ENCODE measurements at regions not wholly inside any gene's neighbourhood (a gene's known extent, or its start where the extent isn't known, plus 50 kb on each side); places are given as distances from the start of the nearest gene placed in this dataset.

- Histone ChIP-seq H3K4me2 (ENCODE audit: low read length) (no peak overlapping the region), H3K27ac (ENCODE audit: low read depth, low read length) (no peak overlapping the region), H3K4me3 (replicated peaks in 1 of 2; ENCODE audit: low read depth in 1 of 2, low read length in 2 of 2) (no peak overlapping the region), H3K4me1 (ENCODE audit: control insufficient read depth in 1 of 2, insufficient read depth in 2 of 2, low read length in 2 of 2) (no peaks in the 10 kb centered on the region), H3K27me3 (ENCODE audit: insufficient read depth, low read length) (no peaks in the 10 kb centered on the region), H3K9me3 (ENCODE audit: control insufficient read depth in 1 of 2, insufficient read depth in 1 of 2, low read depth in 1 of 2, low read length in 2 of 2) (no peaks in the 10 kb centered on the region), H3K79me2 (ENCODE audit: insufficient read depth, low read length) (no peaks in the 10 kb centered on the region), H3K9ac (ENCODE audit: low read length) (no peak overlapping the region), H4K20me1 (ENCODE audit: insufficient read depth) (no peaks in the 10 kb centered on the region), H3K36me3 (ENCODE audit: control insufficient read depth in 1 of 2, insufficient read depth in 2 of 2, low read length in 2 of 2) (no peaks in the 10 kb centered on the region), H2AFZ (ENCODE audit: low read depth, low read length, poor library complexity, severe bottlenecking) (no peak overlapping the region), H3K9me2 (ENCODE audit: insufficient read depth) (no peaks in the 10 kb centered on the region)
- intact Hi-C loops (cut with micrococcal nuclease): no loop called here
- CTCF ChIA-PET: no interaction called here
- ATAC-seq (no peak), DNase-seq (ENCODE audit: low read depth, low spot score) (no peak)
- no TSS peak for BruUV-seq (replicated peaks)
- no peak for TF ChIP-seq TCF7L2 (IDR thresholded peaks at IDR 0.05; ENCODE audit: borderline replicate concordance, extremely low read depth, insufficient read depth, insufficient read length)
- POLR2A ChIA-PET: no interaction called here
- RAD21 ChIA-PET (ENCODE audit: low non-redundant PET in 1 of 2, low total read pairs in 2 of 2, uncharacterized antibody in 2 of 2, unreplicated experiment in 2 of 2): no interaction called here
Measured at GRCh38 chr2:7524195-7524594, 607.0 kb downstream of the RNF144A start.

- no peaks in the 10 kb centered on the region for H3K9me3 ChIP-seq (ENCODE audit: control insufficient read depth in 1 of 2, insufficient read depth in 1 of 2, low read depth in 1 of 2, low read length in 2 of 2)
- CTCF ChIA-PET: no interaction called here
- no peaks in the 10 kb centered on the region for H3K9me2 ChIP-seq (ENCODE audit: insufficient read depth)
- no peaks in the 10 kb centered on the region for H3K27me3 ChIP-seq (ENCODE audit: insufficient read depth, low read length)
- RAD21 ChIA-PET (ENCODE audit: low non-redundant PET in 1 of 2, low total read pairs in 2 of 2, uncharacterized antibody in 2 of 2, unreplicated experiment in 2 of 2): no interaction called here
- H3K4me1 ChIP-seq (ENCODE audit: control insufficient read depth in 1 of 2, insufficient read depth in 2 of 2, low read length in 2 of 2): no peaks in the 10 kb centered on the region
- no TSS peak for BruUV-seq (replicated peaks)
- TF ChIP-seq SP1 (IDR thresholded peaks at IDR 0.05; ENCODE audit: low read depth): no peak
- no peak for TF ChIP-seq YY1 (IDR thresholded peaks at IDR 0.05; ENCODE audit: extremely low read depth, insufficient replicate concordance, low read depth, low read length)
- TF ChIP-seq ELF1 (IDR thresholded peaks at IDR 0.05; ENCODE audit: borderline replicate concordance, low read depth): no peak
- TF ChIP-seq MAX (IDR thresholded peaks at IDR 0.05): no peak
- TF ChIP-seq RAD21 (IDR thresholded peaks at IDR 0.05; ENCODE audit: low read depth): no peak
- TF ChIP-seq JUND (IDR thresholded peaks at IDR 0.05): no peak
- no peak for TF ChIP-seq ATF3 (IDR thresholded peaks at IDR 0.05)
- no peak for TF ChIP-seq CTCF (IDR thresholded peaks at IDR 0.05 in 2 of 3, conservative IDR thresholded peaks at IDR 0.05 in 1 of 3; ENCODE audit: borderline replicate concordance in 1 of 3, insufficient read depth in 1 of 3, low read depth in 2 of 3, low read length in 2 of 3)
- no peak for TF ChIP-seq EZH2 (IDR thresholded peaks at IDR 0.05)
- no peak for TF ChIP-seq EGR1 (IDR thresholded peaks at IDR 0.05; ENCODE audit: low read depth)
- TF ChIP-seq ZBTB33 (IDR thresholded peaks at IDR 0.05; ENCODE audit: extremely low read depth, insufficient replicate concordance, low read length): no peak
- TF ChIP-seq ZFX (IDR thresholded peaks at IDR 0.05): no peak
- no peak for TF ChIP-seq TCF7L2 (IDR thresholded peaks at IDR 0.05; ENCODE audit: borderline replicate concordance, extremely low read depth, insufficient read depth, insufficient read length)
- no peak for TF ChIP-seq FOSL1 (IDR thresholded peaks at IDR 0.05; ENCODE audit: low read depth)
- TF ChIP-seq POLR2AphosphoS5 (IDR thresholded peaks at IDR 0.05; ENCODE audit: low read depth, low read length): no peak
- no peak for TF ChIP-seq POLR2A (IDR thresholded peaks at IDR 0.05; ENCODE audit: borderline replicate concordance, extremely low read depth, insufficient read depth, insufficient read length)
- TF ChIP-seq SIN3A (IDR thresholded peaks at IDR 0.05; ENCODE audit: low read depth): no peak
- TF ChIP-seq EZH2phosphoT487 (IDR thresholded peaks at IDR 0.05; ENCODE audit: borderline replicate concordance): no peak
- H3K4me3 ChIP-seq (replicated peaks in 1 of 2; ENCODE audit: low read depth in 1 of 2, low read length in 2 of 2): no peak overlapping the region
- no peak overlapping the region for H3K27ac ChIP-seq (ENCODE audit: low read depth, low read length)
- ATAC-seq (no peak), DNase-seq (ENCODE audit: low read depth, low spot score) (no peak)
- H3K79me2 ChIP-seq (ENCODE audit: insufficient read depth, low read length): no peaks in the 10 kb centered on the region
- no peaks in the 10 kb centered on the region for H3K36me3 ChIP-seq (ENCODE audit: control insufficient read depth in 1 of 2, insufficient read depth in 2 of 2, low read length in 2 of 2)
- intact Hi-C loops (cut with micrococcal nuclease): no loop called here
- no peaks in the 10 kb centered on the region for H4K20me1 ChIP-seq (ENCODE audit: insufficient read depth)
- no peak overlapping the region for H3K4me2 ChIP-seq (ENCODE audit: low read length)
- H2AFZ ChIP-seq (ENCODE audit: low read depth, low read length, poor library complexity, severe bottlenecking): no peak overlapping the region
- no peak overlapping the region for H3K9ac ChIP-seq (ENCODE audit: low read length)
- POLR2A ChIA-PET: no interaction called here
Measured at GRCh38 chr2:7525746-7526145, 608.5 kb downstream of the RNF144A start.
